H1 (cell line): ENCODE measurements at regions not wholly inside any gene's neighbourhood (a gene's known extent, or its start where the extent isn't known, plus 50 kb on each side); places are given as distances from the start of the nearest gene placed in this dataset.

Experiments
- CBX5 ChIP-seq: fragments of 300-800, 300-1000 bp; sonication (generic); IDR thresholded peaks from 2 replicates; pipeline ENCODE4 v1.7.1; 2016; ENCODE audit warnings: antibody characterized with exemption, low read length, low read depth
- CHD1 ChIP-seq: IDR thresholded peaks from 2 replicates; pipeline ENCODE4 v1.6.1; 2012; ENCODE audit warnings: low read depth, low read length, improper control_type of control experiment
- KDM1A ChIP-seq: fragments of 200-600, 300-600 bp; sonication (generic); IDR thresholded peaks from 2 replicates; pipeline ENCODE4 v1.7.1; 2016; ENCODE audit warnings: mild to moderate bottlenecking, low read length, borderline replicate concordance
- KDM4A ChIP-seq: IDR thresholded peaks from one replicate; pipeline ENCODE4 v1.7.1; 2012; ENCODE audit warnings: low read depth, mild to moderate bottlenecking, moderate library complexity, low read length, inconsistent platforms; ENCODE audit not compliant: severe bottlenecking
- RAD21 ChIP-seq, 2 experiments: IDR thresholded peaks in 1 of 2; conservative IDR thresholded peaks in 1 of 2; 2 replicates each; pipeline ENCODE4 v1.6.1; 2011; ENCODE audit warnings: low read depth in 2 of 2, low read length in 2 of 2, improper control_type of control experiment in 1 of 2, inconsistent platforms in 1 of 2, mild to moderate bottlenecking in 1 of 2, moderate library complexity in 1 of 2
- SIRT6 ChIP-seq: IDR thresholded peaks from one replicate; pipeline ENCODE4 v1.7.1; 2012; ENCODE audit warnings: low read length, inconsistent platforms
- SP4 ChIP-seq: IDR thresholded peaks from 2 replicates; pipeline ENCODE4 v1.6.1; 2012; ENCODE audit warnings: low read length, inconsistent platforms
- SRF ChIP-seq: IDR thresholded peaks from 2 replicates; pipeline ENCODE4 v1.6.1; 2011; ENCODE audit warnings: mild to moderate bottlenecking, low read depth, low read length, moderate library complexity
- TEAD4 ChIP-seq: IDR thresholded peaks from 2 replicates; pipeline ENCODE4 v1.6.1; 2012; ENCODE audit warnings: low read depth, low read length, inconsistent platforms, mixed read lengths
- ZNF274 ChIP-seq: IDR thresholded peaks from 2 replicates; pipeline ENCODE4 v1.7.0; 2012; ENCODE audit warnings: low read length, borderline replicate concordance; ENCODE audit errors: extremely low read depth
- TF ChIP-seq, protein P1 (sequence below): fragments of 300-600 bp; sonication (generic); IDR thresholded peaks from 2 replicates; pipeline ENCODE4 v1.7.1; 2012; ENCODE audit warnings: low read length, moderate library complexity, mild to moderate bottlenecking, inconsistent platforms; ENCODE audit not compliant: insufficient replicate concordance
- TF ChIP-seq, protein P2 (sequence below): IDR thresholded peaks from 2 replicates; pipeline ENCODE4 v1.6.1; 2011; ENCODE audit warnings: low read depth, mild to moderate bottlenecking, low read length; ENCODE audit not compliant: insufficient read depth

DNA sequence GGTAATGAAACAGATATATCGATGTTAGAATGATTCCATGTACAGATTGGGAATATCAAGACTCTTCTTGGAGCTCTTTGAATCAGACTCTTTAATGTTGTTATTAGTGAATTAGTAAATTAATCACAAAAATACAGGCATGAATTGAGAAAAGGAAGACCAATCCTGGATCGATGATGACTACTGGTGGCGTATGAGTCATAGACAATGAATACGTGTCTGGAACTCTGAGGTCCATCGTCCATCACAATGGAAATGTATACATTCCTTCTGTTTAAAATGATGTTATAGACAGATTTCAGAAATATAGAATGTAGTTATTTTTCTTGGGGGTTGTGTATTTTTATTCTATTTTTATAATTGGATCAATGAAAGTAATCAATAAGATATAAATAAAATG lies 80.2 kb upstream of the RTL1 start (continued):
- TF ChIP-seq, protein P1, sequence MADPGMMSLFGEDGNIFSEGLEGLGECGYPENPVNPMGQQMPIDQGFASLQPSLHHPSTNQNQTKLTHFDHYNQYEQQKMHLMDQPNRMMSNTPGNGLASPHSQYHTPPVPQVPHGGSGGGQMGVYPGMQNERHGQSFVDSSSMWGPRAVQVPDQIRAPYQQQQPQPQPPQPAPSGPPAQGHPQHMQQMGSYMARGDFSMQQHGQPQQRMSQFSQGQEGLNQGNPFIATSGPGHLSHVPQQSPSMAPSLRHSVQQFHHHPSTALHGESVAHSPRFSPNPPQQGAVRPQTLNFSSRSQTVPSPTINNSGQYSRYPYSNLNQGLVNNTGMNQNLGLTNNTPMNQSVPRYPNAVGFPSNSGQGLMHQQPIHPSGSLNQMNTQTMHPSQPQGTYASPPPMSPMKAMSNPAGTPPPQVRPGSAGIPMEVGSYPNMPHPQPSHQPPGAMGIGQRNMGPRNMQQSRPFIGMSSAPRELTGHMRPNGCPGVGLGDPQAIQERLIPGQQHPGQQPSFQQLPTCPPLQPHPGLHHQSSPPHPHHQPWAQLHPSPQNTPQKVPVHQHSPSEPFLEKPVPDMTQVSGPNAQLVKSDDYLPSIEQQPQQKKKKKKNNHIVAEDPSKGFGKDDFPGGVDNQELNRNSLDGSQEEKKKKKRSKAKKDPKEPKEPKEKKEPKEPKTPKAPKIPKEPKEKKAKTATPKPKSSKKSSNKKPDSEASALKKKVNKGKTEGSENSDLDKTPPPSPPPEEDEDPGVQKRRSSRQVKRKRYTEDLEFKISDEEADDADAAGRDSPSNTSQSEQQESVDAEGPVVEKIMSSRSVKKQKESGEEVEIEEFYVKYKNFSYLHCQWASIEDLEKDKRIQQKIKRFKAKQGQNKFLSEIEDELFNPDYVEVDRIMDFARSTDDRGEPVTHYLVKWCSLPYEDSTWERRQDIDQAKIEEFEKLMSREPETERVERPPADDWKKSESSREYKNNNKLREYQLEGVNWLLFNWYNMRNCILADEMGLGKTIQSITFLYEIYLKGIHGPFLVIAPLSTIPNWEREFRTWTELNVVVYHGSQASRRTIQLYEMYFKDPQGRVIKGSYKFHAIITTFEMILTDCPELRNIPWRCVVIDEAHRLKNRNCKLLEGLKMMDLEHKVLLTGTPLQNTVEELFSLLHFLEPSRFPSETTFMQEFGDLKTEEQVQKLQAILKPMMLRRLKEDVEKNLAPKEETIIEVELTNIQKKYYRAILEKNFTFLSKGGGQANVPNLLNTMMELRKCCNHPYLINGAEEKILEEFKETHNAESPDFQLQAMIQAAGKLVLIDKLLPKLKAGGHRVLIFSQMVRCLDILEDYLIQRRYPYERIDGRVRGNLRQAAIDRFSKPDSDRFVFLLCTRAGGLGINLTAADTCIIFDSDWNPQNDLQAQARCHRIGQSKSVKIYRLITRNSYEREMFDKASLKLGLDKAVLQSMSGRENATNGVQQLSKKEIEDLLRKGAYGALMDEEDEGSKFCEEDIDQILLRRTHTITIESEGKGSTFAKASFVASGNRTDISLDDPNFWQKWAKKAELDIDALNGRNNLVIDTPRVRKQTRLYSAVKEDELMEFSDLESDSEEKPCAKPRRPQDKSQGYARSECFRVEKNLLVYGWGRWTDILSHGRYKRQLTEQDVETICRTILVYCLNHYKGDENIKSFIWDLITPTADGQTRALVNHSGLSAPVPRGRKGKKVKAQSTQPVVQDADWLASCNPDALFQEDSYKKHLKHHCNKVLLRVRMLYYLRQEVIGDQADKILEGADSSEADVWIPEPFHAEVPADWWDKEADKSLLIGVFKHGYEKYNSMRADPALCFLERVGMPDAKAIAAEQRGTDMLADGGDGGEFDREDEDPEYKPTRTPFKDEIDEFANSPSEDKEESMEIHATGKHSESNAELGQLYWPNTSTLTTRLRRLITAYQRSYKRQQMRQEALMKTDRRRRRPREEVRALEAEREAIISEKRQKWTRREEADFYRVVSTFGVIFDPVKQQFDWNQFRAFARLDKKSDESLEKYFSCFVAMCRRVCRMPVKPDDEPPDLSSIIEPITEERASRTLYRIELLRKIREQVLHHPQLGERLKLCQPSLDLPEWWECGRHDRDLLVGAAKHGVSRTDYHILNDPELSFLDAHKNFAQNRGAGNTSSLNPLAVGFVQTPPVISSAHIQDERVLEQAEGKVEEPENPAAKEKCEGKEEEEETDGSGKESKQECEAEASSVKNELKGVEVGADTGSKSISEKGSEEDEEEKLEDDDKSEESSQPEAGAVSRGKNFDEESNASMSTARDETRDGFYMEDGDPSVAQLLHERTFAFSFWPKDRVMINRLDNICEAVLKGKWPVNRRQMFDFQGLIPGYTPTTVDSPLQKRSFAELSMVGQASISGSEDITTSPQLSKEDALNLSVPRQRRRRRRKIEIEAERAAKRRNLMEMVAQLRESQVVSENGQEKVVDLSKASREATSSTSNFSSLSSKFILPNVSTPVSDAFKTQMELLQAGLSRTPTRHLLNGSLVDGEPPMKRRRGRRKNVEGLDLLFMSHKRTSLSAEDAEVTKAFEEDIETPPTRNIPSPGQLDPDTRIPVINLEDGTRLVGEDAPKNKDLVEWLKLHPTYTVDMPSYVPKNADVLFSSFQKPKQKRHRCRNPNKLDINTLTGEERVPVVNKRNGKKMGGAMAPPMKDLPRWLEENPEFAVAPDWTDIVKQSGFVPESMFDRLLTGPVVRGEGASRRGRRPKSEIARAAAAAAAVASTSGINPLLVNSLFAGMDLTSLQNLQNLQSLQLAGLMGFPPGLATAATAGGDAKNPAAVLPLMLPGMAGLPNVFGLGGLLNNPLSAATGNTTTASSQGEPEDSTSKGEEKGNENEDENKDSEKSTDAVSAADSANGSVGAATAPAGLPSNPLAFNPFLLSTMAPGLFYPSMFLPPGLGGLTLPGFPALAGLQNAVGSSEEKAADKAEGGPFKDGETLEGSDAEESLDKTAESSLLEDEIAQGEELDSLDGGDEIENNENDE, result no peak
- TF ChIP-seq KDM4A (no peak), CBX5 (no peak), ZNF274 (no peak), CHD1 (no peak), RAD21 (IDR thresholded peaks at IDR 0.05 in 1 of 2, conservative IDR thresholded peaks at IDR 0.05 in 1 of 2; ENCODE audit: low read depth in 2 of 2, low read length in 2 of 2) (no peak), KDM1A (no peak), SIRT6 (no peak), SRF (no peak), TEAD4 (no peak), SP4 (no peak)
- TF ChIP-seq, protein P2, sequence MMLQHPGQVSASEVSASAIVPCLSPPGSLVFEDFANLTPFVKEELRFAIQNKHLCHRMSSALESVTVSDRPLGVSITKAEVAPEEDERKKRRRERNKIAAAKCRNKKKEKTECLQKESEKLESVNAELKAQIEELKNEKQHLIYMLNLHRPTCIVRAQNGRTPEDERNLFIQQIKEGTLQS, result no peak
